HCT116 (cell line): ENCODE measurements at regions not wholly inside any gene's neighbourhood (a gene's known extent, or its start where the extent isn't known, plus 50 kb on each side); places are given as distances from the start of the nearest gene placed in this dataset.

Experiments used
- ATAC-seq: fragments of 200-7000 bp; cut with Tn5 transposase; 2 replicates; pipeline ENCODE4 v1.9.1; 2020; ENCODE audit warnings: mild to moderate bottlenecking, moderate library complexity
- BruUV-seq: library from RNA; stranded (reverse); fragments of 400-500 nt; replicated peaks from 2 replicates; lab custom pipeline; 2021; lab: Mats Ljungman, UMichigan
- CTCF ChIA-PET: fragments of 300-600 bp; sonication (Branson Sonifier 250); formaldehyde crosslinking; loops from one replicate; lab custom pipeline; 2021; ENCODE audit warnings: antibody characterized with exemption; lab: Charles Lee
- POLR2A ChIA-PET: fragments of 300-600, 350-600 bp; sonication (Branson Sonifier 250); formaldehyde crosslinking; loops from one replicate; lab custom pipeline; 2021; ENCODE audit warnings: antibody characterized with exemption; lab: Charles Lee
- RAD21 ChIA-PET, 2 experiments: fragments of 300-600 bp; sonication (Branson Sonifier 250); formaldehyde crosslinking; loops; one replicate each; lab custom pipeline; 2023; ENCODE audit warnings: low total read pairs in 2 of 2; ENCODE audit not compliant: uncharacterized antibody in 2 of 2, unreplicated experiment in 2 of 2, low non-redundant PET in 1 of 2; lab: Charles Lee
- DNase-seq: peaks from one replicate; pipeline ENCODE4 v3.0.0-alpha.2; 2010; ENCODE audit warnings: low read depth, low spot score
- H2AFZ ChIP-seq: fragments of 200-600 bp; shearing (Covaris generic), sonication (generic); 2 replicates; pipeline ENCODE4 v1.6.1; 2017; ENCODE audit warnings: low read depth, mixed run types, mixed read lengths, antibody characterized with exemption, low read length; ENCODE audit not compliant: poor library complexity, severe bottlenecking
- H3K27ac ChIP-seq: 2 replicates; pipeline ENCODE4 v1.5.1; 2012; ENCODE audit warnings: low read depth, low read length
- H3K27me3 ChIP-seq: fragments of 200-600 bp; sonication (generic); 2 replicates; pipeline ENCODE4 v1.6.1; 2016; ENCODE audit warnings: mixed run types, low read length, mixed read lengths; ENCODE audit not compliant: insufficient read depth
- H3K36me3 ChIP-seq, 2 experiments: fragments of 200-500 bp in 1 of 2; fragments of 200-600 bp in 1 of 2; sonication (Bioruptor generic) in 1 of 2; sonication (generic) in 1 of 2; 2 replicates each; pipeline versions ENCODE4 v1.5.1 to v1.6.1; 2014 to 2016; ENCODE audit warnings: low read length in 2 of 2, inconsistent platforms in 1 of 2, mixed read lengths in 1 of 2, mixed run types in 1 of 2; ENCODE audit not compliant: insufficient read depth in 2 of 2, control insufficient read depth in 1 of 2
- H3K4me1 ChIP-seq, 2 experiments: fragments of 200-600 bp in 1 of 2; sonication (generic) in 1 of 2; 2 replicates each; pipeline versions ENCODE4 v1.5.1 to v1.6.1; 2012 to 2017; ENCODE audit warnings: low read length in 2 of 2, inconsistent platforms in 1 of 2, mild to moderate bottlenecking in 1 of 2, mixed read lengths in 1 of 2, mixed run types in 1 of 2, moderate library complexity in 1 of 2; ENCODE audit not compliant: insufficient read depth in 2 of 2, control insufficient read depth in 1 of 2
- H3K4me2 ChIP-seq: fragments of 200-600 bp; sonication (generic); 2 replicates; pipeline ENCODE4 v1.6.1; 2017; ENCODE audit warnings: mixed run types, low read length, mixed read lengths
- H3K4me3 ChIP-seq, 2 experiments: fragments of 200-600 bp in 1 of 2; sonication (generic) in 1 of 2; replicated peaks in 1 of 2; 2 replicates each; pipeline ENCODE4 v1.5.1; 2011 to 2016; ENCODE audit warnings: low read length in 2 of 2, control low read depth in 1 of 2, low read depth in 1 of 2, mild to moderate bottlenecking in 1 of 2, mixed read lengths in 1 of 2, mixed run types in 1 of 2
- H3K79me2 ChIP-seq: fragments of 200-600 bp; sonication (generic); 2 replicates; pipeline ENCODE4 v1.6.1; 2017; ENCODE audit warnings: mild to moderate bottlenecking, mixed run types, low read length, moderate library complexity, mixed read lengths; ENCODE audit not compliant: insufficient read depth
- H3K9ac ChIP-seq: fragments of 200-600 bp; sonication (generic); 2 replicates; pipeline ENCODE4 v1.6.1; 2016; ENCODE audit warnings: low read length, mixed read lengths
- H3K9me2 ChIP-seq: fragments of 200-600 bp; sonication (generic), shearing (Covaris generic); 2 replicates; pipeline ENCODE4 v1.6.1; 2017; ENCODE audit warnings: mixed run types, mild to moderate bottlenecking, moderate library complexity; ENCODE audit not compliant: insufficient read depth
- H3K9me3 ChIP-seq, 2 experiments: fragments of 200-500 bp in 1 of 2; fragments of 200-600 bp in 1 of 2; sonication (Bioruptor generic) in 1 of 2; sonication (generic) in 1 of 2; 2 replicates each; pipeline ENCODE4 v1.6.1; 2014 to 2017; ENCODE audit warnings: low read length in 2 of 2, mixed read lengths in 2 of 2, inconsistent platforms in 1 of 2, low read depth in 1 of 2, mild to moderate bottlenecking in 1 of 2, mixed run types in 1 of 2, moderate library complexity in 1 of 2; ENCODE audit not compliant: control insufficient read depth in 1 of 2, insufficient read depth in 1 of 2
- H4K20me1 ChIP-seq: fragments of 200-600 bp; sonication (generic), shearing (Covaris generic); 2 replicates; pipeline ENCODE4 v1.6.1; 2017; ENCODE audit warnings: mixed run types, mild to moderate bottlenecking, moderate library complexity; ENCODE audit not compliant: insufficient read depth
- ATF3 ChIP-seq: IDR thresholded peaks from 2 replicates; pipeline ENCODE4 v1.6.1; 2012
- CBX3 ChIP-seq: IDR thresholded peaks from 2 replicates; pipeline ENCODE4 v1.6.1; 2012; ENCODE audit warnings: low read depth
- CTCF ChIP-seq, 3 experiments: fragments of 200-600 bp in 1 of 3; sonication (generic) in 1 of 3; IDR thresholded peaks in 2 of 3; conservative IDR thresholded peaks in 1 of 3; 2 replicates each; pipeline ENCODE4 v1.5.1; 2012 to 2017; ENCODE audit warnings: low read depth in 2 of 3, low read length in 2 of 3, antibody characterized with exemption in 1 of 3, borderline replicate concordance in 1 of 3, control low read depth in 1 of 3, mild to moderate bottlenecking in 1 of 3, mixed read lengths in 1 of 3, mixed run types in 1 of 3, moderate library complexity in 1 of 3; ENCODE audit not compliant: insufficient read depth in 1 of 3
- EGR1 ChIP-seq: IDR thresholded peaks from 2 replicates; pipeline ENCODE4 v1.6.1; 2012; ENCODE audit warnings: low read depth
- ELF1 ChIP-seq: IDR thresholded peaks from 2 replicates; pipeline ENCODE4 v1.6.1; 2012; ENCODE audit warnings: low read depth, borderline replicate concordance
- EZH2 ChIP-seq: fragments of 200-600 bp; sonication (generic); IDR thresholded peaks from 2 replicates; pipeline ENCODE4 v1.6.1; 2017; ENCODE audit warnings: antibody characterized with exemption, mixed run types
- JUND ChIP-seq: IDR thresholded peaks from 2 replicates; pipeline ENCODE4 v1.6.1; 2012
- POLR2A ChIP-seq: IDR thresholded peaks from 2 replicates; pipeline ENCODE4 v1.7.0; 2011; ENCODE audit warnings: borderline replicate concordance; ENCODE audit not compliant: insufficient read depth, insufficient read length; ENCODE audit errors: extremely low read depth
- REST ChIP-seq: IDR thresholded peaks from 2 replicates; pipeline ENCODE4 v1.6.1; 2012; ENCODE audit warnings: low read depth
- SIN3A ChIP-seq: IDR thresholded peaks from 2 replicates; pipeline ENCODE4 v1.6.1; 2012; ENCODE audit warnings: low read depth
- SP1 ChIP-seq: IDR thresholded peaks from 2 replicates; pipeline ENCODE4 v1.6.1; 2012; ENCODE audit warnings: low read depth
- SRF ChIP-seq: IDR thresholded peaks from 2 replicates; pipeline ENCODE4 v1.6.1; 2012; ENCODE audit warnings: low read depth
- TCF7L2 ChIP-seq: IDR thresholded peaks from 2 replicates; pipeline ENCODE4 v1.7.0; 2011; ENCODE audit warnings: borderline replicate concordance, inconsistent platforms; ENCODE audit not compliant: insufficient read depth, insufficient read length; ENCODE audit errors: extremely low read depth
- YY1 ChIP-seq: IDR thresholded peaks from 2 replicates; pipeline ENCODE4 v1.6.1; 2011; ENCODE audit warnings: low read length, low read depth, moderate library complexity, mild to moderate bottlenecking; ENCODE audit not compliant: insufficient replicate concordance; ENCODE audit errors: extremely low read depth
- intact Hi-C: fragments of 100-400 bp; cut with micrococcal nuclease; formaldehyde crosslinking; loops from 2 replicates; pipeline ENCODE4 v1.10.0; 2022

- no peak for TF ChIP-seq POLR2A
- no peak for TF ChIP-seq YY1
- TF ChIP-seq EZH2, result no peak
- TF ChIP-seq REST, result no peak
- TF ChIP-seq CBX3, result no peak
- no TSS peak for BruUV-seq
- ATAC-seq (no peak), DNase-seq (no peak)
- Histone ChIP-seq H3K4me1 (peaks cover 0 to 9% of the 10 kb centered on the region in 2 experiments; a peak in 2 of 4 replicates), H2AFZ (no peak overlapping the region), H3K4me3 (no peak overlapping the region), H3K79me2 (no peaks in the 10 kb centered on the region), H3K36me3 (no peaks in the 10 kb centered on the region), H3K9ac (no peak overlapping the region), H3K9me3 (no peaks in the 10 kb centered on the region), H4K20me1 (no peaks in the 10 kb centered on the region), H3K27ac (no peak overlapping the region), H3K9me2 (no peaks in the 10 kb centered on the region), H3K4me2 (no peak overlapping the region), H3K27me3 (no peaks in the 10 kb centered on the region)
- ChIA-PET CTCF (no interaction called here), POLR2A (no interaction called here), RAD21 (no interaction called here)
- intact Hi-C loops, result no loop called here
These were observed 61.6 kb upstream of the NOCT start for GRCh38 chr4:138953961-138954371.

GRCh38 chr4:138952411-138952810, 63.2 kb upstream of the NOCT start:
- H4K20me1 ChIP-seq, result no peaks in the 10 kb centered on the region
- no peaks in the 10 kb centered on the region for H3K36me3 ChIP-seq
- no peak overlapping the region for H3K9ac ChIP-seq
- peaks cover 0 to 13% of the 10 kb centered on the region in 2 experiments; a peak in 2 of 4 replicates for H3K4me1 ChIP-seq
- H2AFZ ChIP-seq, result peak overlapping the region; percentile 47
- POLR2A ChIA-PET, result interaction anchor here (1.4 kb wide), 1 partner anchor 62 kb away, joined by 3 read pairs; no protein-coding TSS in a partner anchor
- no peak overlapping the region for H3K4me3 ChIP-seq
- ATAC-seq (peak; percentile 44), DNase-seq (no peak)
- H3K4me2 ChIP-seq, result no peak overlapping the region
- intact Hi-C loops, result no loop called here
- H3K9me3 ChIP-seq, result no peaks in the 10 kb centered on the region
- CTCF ChIA-PET, result interaction anchor here (0.9 kb wide), 1 partner anchor 81 kb away, joined by 4 read pairs; no protein-coding TSS in a partner anchor
- no peaks in the 10 kb centered on the region for H3K9me2 ChIP-seq
- no peaks in the 10 kb centered on the region for H3K27me3 ChIP-seq
- H3K27ac ChIP-seq, result no peak overlapping the region
- RAD21 ChIA-PET, result no interaction called here
- BruUV-seq, result no TSS peak
- no peaks in the 10 kb centered on the region for H3K79me2 ChIP-seq
- TF ChIP-seq SRF (no peak), CBX3 (peak; percentile 35; the same call in 1 of the 2 replicates), YY1 (peak; percentile 56), ELF1 (no peak), TCF7L2 (no peak), CTCF (IDR thresholded peaks at IDR 0.05 in 2 of 3, conservative IDR thresholded peaks at IDR 0.05 in 1 of 3; ENCODE audit: borderline replicate concordance in 1 of 3, insufficient read depth in 1 of 3, low read depth in 2 of 3, low read length in 2 of 3) (no peak), SIN3A (no peak), SP1 (no peak), ATF3 (no peak), EZH2 (no peak), EGR1 (peak; percentile 27; the same call in 1 of the 2 replicates), JUND (peak; percentile 48; the same call in 1 of the 2 replicates)
